ENCODE measurements at regions not wholly inside any gene's neighbourhood (a gene's known extent, or its start where the extent isn't known, plus 50 kb on each side); places are given as distances from the start of the nearest gene placed in this dataset.

GRCh38 chr5:53403291-53403690 lies 77.1 kb upstream of the FST start:
- no peak for TF ChIP-seq CTCF (IDR thresholded peaks at IDR 0.05)
- TF ChIP-seq POLR2AphosphoS5 (IDR thresholded peaks at IDR 0.05): no peak

Measured in prostate gland (tissue), 2 donors.